ENCODE measurements at regions not wholly inside any gene's neighbourhood (a gene's known extent, or its start where the extent isn't known, plus 50 kb on each side); places are given as distances from the start of the nearest gene placed in this dataset.
A peak's percentile ranks its signal among the peaks of the same experiment; 100 is the strongest.

GRCh38 chr6:167759206-167759605 lies 67.5 kb upstream of the AFDN start:
- DNase-seq: no peak

GRCh38 chr6:167759912-167760311 lies 66.8 kb upstream of the AFDN start:
- no peak for DNase-seq

GRCh38 chr6:167760979-167761793 lies 65.5 kb upstream of the AFDN start:
- DNase-seq: peak; percentile 44

GRCh38 chr6:167761794-167762258 lies 64.9 kb upstream of the AFDN start:
- DNase-seq: peak; percentile 96

- peak; percentile 32 for DNase-seq
These were observed 64.3 kb upstream of the AFDN start for GRCh38 chr6:167762259-167762962.

GRCh38 chr6:167763056-167763944 lies 63.4 kb upstream of the AFDN start:
- DNase-seq: no peak

- DNase-seq: no peak
These were observed 62.5 kb upstream of the AFDN start for GRCh38 chr6:167764215-167764614.

- no peak for DNase-seq
These were observed 61.8 kb upstream of the AFDN start for GRCh38 chr6:167764713-167765479.

GRCh38 chr6:167766986-167767714 lies 59.6 kb upstream of the AFDN start:
- peak; percentile 90 for DNase-seq

- DNase-seq: no peak
These were observed 59.0 kb upstream of the AFDN start for GRCh38 chr6:167767715-167768107.

- DNase-seq: no peak
These were observed 58.1 kb upstream of the AFDN start for GRCh38 chr6:167768471-167769215.

GRCh38 chr6:167769408-167770190 lies 57.1 kb upstream of the AFDN start:
- DNase-seq: no peak

- DNase-seq: no peak
These were observed 56.3 kb upstream of the AFDN start for GRCh38 chr6:167770291-167770955.

- DNase-seq: no peak
These were observed 51.8 kb upstream of the AFDN start for GRCh38 chr6:167774881-167775280.

- DNase-seq: no peak
These were observed 49.6 kb upstream of the AFDN start for GRCh38 chr6:167776906-167777627.
